ENCODE measurements at regions not wholly inside any gene's neighbourhood (a gene's known extent, or its start where the extent isn't known, plus 50 kb on each side); places are given as distances from the start of the nearest gene placed in this dataset.

DNA sequence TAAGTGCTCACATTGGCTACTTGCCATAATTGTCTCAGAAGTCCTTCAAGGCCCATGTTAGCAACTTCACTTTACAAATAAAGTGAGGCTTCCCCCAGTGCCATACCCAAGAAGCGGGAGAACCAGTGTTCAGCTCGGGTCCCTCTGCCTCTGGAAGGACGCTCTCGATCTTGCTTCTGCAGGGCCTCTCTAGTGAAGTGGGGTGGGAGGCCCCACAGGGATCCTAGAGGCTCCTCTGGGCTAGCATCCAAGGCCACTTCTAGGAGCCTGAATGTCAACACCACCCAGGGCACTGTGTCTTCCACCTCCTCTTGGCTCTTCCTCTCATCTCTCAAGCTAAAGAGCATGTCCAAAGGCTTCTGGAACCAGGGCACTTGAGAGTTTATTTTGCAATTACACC is 282.5 kb downstream of the GADD45G start:
- no peak for DNase-seq

DNA sequence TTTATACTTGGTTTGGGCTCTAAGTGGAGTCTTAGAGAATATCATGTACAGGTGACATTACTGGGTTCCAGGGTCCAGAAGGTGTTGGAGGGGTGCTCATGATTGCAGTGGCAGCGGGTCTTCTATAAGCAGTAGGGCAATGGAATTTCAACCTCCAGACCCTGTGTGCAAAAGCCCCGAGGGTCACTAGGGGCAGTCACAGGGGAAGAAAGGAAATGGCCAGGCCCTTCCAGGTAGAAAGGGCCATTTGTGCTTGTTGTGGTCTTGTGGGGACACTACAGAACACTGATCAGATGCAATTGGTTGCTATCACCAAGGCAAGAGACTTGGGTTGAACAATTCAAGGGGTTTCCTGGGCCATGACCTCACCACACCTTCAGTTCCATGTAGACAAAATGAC is 283.4 kb downstream of the GADD45G start:
- DNase-seq = no peak

DNA sequence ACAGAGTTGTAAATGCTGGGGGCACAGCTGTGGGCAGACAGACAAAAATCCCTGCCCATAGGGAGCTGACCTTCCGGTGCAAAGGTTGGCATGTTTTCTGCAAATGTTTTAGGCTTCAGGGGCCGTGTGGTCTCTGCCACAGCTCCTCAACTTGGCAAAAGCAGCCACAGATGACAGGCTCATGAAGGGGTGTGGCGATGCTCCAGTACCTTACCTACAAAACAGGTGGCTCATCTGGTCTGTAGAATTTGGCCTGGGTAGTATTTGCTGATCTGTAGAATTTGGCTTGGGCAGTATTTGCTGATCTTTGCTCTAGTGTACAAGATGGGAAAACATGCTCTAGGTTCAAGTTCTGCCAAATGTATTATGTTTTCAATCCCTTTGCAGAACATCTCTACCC is 283.9 kb downstream of the GADD45G start:
- DNase-seq = no peak

DNA sequence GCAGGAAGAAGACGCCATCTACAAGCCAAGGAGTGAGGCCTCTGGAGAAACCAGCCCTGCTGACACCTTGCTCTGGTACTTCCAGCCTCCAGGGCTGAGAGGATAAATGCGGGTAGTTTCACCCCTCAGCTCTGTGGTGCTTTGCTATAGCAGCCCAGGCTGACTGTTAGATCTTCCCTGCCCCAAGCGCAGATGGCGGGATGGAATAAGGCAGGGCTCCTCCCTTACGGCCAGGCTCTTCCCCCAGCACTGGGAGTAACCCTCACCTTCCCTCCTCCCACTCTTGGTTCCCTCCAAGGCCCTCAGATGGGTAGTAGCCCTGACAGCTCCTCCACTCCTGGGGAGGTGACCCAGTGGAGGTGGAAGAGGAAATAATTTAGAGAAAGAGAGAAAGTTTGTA is 285.1 kb downstream of the GADD45G start:
- DNase-seq = no peak

DNA sequence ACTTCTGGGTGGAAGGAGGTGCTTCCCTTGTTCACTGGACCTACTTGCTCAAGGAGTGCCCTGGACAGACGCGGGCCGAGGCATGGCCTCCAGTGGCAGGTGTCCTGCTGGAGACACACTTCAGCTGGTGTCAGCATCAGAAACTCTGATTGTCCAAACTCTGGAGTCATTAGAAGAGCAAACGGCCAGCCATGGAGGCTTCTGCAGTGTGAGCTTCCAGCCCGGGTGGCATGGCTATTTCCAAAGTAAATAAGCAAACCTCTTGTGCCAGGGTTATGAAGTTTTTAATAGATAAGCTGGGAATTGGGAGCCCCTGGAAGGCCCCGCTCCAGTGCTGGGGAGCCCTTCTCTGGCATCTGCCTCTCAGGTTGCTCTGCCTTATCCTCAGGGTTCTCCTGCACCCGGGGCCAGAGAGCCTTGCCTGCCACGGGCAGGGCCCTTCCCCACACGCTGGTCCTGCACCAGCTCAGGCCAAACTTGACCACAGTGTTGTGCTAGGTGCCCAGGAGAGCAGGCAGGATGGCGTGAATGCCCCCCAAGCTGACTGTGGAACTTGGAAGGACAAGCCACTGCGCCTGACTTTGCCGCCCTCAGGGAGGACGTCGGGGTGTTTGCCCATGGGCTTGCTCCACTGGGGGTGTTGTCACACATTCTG is 285.6 kb downstream of the GADD45G start:
- DNase-seq = no peak

DNA sequence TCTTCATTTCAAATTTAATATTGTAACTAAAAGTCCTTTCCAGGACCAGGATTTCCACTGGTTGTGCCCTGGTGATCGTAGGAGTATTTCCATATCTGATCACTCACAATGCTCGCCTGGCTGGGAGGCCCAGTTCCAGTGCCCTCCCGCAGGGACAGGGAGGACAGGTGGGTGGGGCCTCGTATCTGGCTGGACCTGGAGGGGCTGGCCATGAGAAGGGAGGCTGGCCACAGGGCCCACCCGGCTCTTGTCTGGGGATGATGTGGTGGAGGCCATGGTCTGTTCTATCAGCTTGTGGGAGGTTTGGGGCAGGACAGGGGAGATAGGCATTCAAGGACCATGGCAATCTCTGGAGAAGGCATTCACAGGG is 286.4 kb downstream of the GADD45G start:
- DNase-seq = no peak

DNA sequence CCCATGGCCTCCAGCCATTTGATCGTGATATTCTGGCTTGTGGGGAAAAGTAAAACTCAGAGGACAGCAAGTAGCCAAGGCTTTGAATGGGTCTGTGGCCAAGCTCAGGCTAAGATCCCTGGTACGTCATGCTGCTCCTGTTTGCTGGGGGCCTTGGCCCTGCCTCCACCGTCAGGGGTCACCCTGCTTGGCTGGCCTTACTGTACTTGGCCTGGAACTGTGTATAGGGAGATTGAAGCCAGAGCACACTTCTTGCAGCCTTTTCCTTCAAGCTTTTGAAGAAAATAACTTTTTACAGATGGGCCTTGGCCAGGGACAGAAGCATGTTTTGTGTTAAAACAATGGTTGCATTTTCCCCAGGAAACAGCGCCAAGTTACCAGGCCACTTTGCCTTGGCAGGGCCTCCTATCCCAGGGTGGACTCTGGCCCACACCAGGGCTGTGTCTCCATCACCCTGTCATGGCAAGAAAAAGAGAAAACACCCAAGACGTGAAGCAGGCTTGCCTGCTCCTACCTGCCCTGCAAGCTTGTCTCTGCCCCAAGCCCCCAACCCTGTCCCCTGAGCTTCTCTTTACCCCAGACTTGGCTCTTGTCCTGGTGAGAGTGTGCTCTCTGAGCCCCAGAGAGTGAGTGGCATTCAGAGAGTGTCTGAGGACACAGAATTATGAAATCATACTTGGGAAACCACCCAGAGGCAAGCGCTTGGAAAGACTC is 286.9 kb downstream of the GADD45G start:
- no peak for DNase-seq

DNA sequence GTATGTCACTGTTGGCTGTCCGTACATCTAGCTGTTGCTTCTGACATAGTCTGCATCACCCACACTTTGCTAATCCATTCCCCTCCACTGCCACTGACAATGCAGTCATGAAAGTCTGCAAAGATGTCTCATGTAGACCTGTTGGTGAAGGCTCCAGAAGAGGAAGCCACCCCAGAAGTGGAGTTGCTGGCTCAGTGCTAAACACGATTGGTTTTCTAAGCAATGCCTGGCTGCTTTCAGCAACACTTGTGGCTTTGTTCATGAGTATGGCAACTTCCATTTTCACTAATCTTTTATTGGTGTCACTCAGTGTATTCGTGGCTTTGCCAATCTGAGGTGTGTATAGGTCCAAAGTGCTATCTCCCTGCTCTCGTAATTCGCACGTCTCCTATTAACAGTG is 288.1 kb downstream of the GADD45G start:
- DNase-seq = no peak

DNA sequence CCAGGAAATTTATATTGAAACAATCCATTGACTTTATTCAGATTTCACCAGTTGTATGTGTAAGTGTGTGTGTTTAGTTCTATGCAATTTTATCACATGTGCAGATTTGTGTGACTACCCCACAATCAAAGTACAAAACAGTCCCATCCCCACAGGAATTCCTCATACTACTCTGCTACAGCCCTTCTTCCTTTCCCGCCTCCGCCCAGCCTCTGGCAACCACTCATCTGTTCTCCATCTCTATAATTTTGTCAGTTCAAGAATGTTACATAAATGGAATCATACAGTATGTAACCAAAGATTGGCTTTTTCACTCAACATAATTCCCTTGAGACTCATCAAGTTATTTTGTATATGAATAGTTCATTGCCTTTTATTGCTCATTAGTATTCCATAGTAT is 289.1 kb downstream of the GADD45G start:
- DNase-seq = no peak

DNA sequence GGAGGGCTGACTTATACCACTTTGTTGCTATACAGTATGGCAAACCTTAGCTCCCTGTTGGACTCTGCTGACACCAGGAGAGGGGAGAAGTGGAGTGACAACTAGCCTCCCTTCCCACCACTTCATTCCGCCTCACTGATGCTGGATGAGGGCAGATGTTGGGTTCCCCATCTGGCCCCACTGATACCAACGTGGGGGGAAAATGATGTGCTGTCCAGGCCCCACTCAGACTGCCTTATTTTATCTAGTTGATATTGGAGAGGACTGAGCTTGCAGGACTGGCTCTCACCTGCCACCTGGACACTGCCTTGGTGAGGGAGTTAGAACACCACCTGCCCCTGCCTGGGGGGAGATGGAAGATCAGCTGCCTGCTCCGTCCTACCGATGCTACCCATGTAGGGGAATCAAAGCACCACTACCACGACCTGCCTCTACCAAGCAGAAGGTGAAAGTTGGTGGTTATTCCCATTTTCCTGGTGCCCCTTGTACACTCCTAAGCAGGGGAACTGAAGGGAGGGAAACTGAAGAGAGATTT is 292.1 kb downstream of the GADD45G start:
- no peak for DNase-seq

DNA sequence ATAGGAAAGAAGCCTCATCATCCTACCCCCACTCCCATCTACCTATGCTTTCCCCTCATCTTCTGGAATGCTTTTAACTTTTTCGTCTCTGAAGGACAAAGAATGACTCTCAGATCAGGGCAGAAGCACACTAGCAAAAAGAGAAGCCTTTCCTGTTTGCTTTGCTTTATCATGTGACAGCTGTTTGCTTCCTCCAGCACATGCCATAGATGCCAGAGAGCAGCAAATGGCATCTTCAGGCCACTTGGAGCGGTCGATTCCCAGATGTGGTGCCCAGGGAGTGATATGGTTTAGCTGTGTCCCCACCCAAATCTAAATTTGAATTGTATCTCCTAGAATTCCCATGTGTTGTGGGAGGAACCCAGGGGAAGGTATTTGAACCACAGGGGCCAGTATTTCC is 294.8 kb downstream of the GADD45G start:
- no peak for DNase-seq

DNA sequence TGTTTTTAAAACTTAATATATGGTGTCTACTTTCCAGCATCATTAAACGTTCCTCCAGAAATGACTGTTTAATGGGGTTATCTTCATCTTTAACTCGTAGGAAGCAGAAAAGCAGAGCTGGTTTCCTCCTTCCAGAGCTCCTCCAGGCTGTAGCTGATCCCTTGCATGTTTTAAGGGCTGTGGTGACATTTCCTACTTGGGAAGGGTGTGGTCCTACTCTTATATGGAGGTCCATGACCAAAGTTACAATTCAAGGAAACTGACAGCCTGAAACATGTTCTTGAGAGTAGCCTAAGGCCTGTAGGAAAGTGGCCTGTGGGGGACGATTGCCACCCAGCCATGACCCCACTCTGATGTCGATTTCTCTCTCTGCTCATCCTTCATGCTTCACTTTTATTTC is 297.1 kb downstream of the GADD45G start:
- DNase-seq = no peak

DNA sequence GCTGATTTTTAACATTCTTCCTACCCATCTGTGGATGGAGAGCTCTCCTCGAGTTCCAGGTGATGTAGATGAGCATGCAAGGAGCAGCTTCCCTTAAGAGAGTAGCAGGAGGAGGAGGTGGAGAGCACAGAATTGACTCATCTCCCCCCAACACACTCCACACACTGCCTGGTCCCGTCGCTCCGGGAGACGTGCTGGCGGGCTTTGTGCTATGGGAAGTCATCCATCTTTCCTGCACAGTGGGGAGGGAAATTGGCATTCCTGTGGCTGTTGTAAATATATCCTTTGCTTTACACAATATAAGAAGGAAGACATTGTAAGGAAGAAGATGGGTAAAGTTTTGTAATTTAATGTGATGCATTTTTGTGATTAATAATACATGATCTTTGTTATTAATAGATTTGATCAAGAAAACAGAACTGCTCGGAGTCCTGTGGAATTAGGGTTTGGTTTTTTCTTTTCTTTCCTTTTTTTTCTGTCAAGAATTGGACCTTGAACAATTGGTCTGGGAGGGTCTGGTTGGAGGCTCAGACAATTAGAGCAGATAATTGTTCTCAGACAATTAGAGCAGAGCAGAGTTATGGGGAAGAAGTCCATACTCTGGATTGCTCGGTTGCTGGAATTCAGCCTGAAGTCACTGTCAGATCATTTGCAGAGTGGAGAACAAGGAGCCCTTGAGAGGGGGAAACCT is 297.8 kb downstream of the GADD45G start:
- no peak for DNase-seq

DNA sequence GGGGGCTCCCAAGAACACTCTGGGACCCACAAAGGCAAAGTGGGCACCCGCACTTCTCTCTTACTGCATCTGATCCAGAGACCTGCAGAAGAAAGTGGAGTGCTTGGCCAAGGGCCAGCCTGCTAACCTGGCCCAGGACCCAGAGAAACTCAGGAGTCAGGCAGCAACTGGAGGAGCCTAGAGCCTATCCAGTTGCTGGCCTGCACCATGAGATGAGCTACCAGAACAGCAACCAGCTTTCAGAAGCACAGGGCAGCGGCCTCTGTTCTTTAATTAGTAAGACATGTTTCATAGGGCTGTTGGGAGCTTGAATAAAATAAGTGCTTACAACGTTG is 298.3 kb downstream of the GADD45G start:
- DNase-seq = no peak

DNA sequence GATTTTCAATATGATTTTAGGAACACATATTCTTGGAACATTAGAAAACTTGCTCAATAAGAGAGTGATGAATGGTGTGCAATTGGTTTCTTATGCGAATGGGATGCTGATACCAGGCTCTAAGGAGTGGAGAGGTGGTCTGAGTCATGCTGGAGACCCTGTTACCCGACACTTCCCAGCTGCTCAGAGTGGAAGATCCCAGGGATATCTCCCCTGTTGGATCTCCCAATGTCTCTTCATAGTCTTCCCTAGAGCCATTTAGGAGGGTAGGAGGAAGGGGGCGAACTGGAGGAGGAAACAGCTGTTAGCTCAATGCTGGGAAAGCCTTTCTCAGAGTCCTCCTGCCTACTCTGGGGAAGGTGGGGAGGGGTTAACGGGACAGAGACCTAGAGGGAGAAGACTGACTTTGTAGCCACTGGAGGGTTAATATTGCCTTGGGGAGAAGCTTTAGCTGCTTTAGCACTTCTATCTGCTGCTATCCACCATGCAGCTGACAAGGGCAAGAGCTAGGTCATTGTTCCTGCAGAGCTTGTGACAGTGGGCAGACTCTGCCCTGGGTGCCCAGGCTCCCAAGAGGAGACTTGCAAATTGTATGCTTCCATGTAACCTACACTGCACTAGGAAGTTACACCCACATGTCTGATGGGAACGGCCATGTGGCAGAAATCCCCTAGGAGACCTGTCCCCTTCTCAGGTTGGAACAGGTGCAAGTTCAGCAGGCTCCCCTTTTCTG is 301.0 kb downstream of the GADD45G start:
- DNase-seq = no peak

DNA sequence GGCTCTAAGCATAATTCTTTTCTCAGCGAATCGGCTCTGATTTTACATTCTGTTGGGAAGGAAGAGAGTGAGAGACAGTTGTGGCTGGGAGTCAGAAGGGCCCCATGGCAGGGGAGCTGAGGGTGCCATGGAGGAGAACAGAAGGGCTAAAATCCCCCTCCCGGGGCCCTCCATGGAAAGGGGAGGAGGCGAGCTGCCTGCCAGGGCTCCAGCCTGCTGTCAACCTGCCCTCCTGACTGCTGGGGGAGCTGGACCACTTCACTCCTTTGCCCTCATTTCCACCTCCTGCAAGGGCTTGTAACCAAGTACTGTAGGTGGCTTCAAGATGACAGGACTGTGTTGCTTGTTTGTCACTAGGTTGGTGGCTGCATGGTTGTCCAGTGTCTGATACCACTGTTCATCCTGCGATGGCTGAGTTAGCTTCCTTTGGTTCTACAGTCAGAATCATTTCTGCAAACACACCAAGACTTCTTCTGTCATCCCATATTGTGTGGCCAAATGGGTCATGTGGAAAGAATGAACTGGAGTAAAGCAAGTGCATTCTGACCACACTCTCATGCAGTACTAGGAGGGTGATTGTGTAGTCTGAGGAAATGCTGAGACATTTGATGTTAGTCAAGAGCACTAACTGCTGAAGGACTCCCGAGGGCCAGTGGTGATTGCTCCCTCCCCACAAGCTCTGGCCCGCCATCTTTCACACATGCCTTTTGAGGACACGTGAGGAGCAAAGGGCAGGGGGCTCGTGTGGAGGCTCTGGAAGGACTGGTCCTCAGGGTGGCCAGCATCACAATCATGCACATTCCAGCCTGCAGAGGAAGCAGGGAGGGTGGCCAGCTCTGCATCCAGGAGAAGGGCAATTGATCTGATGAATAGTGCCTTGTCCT is 307.2 kb downstream of the GADD45G start:
- DNase-seq = no peak

DNA sequence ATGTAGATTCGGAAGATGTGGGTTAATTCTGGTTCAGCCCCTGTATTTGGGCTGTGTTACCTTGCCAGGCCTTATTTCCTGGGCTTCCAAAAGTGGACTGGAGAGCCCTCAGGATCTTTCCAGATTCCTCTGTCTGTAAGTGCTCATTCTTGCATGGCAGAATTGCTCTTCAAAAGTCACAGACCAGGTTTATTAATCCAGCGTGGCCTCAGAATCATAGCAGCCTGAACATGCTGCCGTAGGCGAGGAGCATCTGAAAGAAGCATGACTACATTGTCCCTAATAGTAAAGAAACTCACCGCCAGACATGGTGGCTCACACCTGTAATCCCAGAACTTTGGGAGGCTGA is 307.8 kb downstream of the GADD45G start:
- no peak for DNase-seq

DNA sequence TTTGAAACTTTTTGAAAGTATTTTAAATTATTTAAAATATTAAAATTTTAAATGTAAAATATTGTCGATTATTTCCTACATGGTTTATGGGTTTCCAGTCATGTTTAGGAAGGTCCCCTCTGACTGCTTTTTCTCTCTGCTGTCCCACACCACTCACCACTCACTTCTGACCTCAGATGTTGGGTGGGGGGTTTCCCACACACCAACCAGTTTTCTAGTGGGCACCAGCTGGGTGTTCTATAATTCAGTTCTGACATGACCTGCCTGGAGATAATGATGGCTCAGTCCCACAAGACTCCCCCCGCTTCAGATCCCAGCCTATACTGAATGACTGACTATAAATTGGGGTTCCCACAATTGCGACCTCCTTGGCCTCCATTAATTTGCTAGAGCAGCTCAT is 310.4 kb downstream of the GADD45G start:
- DNase-seq = no peak

DNA sequence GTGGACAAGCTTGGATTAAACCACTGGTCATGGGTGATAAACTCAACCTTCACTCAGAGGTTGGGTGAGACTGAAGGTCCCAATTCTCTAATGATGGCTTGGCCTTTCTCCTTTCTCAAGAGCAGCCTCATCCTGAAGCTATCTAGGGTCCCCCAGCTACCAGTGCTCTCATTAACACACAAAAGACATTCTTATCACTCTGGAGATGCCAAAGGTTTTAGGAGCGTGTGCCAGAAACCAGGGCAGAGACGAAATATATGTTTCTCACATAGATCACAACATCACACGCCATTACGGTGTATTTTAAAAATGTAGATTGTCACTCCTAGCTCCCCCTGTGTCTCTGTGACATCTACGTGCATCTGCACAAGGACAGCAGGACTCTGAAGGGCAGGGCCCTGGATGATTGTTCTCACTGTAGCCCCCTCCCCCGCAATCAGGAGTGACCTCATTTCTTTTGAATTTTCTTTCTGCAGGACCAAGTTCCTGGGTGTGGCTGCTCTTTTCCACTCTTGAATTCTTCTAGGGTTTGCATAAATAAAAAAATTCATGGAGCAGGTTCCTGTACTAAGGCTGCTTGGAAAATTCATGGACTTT is 311.3 kb downstream of the GADD45G start:
- DNase-seq = no peak

DNA sequence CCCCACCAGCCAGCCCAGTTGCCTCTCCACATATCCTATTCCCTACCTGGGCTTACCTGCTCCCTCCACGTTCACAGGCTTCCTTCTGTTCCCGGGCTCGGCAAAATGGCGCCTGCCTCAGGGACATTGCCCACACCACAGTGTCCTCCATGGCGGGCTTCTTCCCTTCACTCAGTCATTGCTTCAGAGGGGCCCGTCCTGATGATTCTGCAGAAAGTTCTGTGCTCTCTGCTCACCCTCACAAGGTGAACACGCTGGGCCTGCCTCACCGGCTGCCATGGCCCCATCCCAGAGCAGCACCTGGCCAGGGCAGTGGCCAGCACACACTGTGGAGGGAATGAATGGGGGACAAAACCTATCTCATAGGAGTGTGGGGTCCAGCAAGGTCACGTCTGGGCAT is 313.0 kb downstream of the GADD45G start:
- DNase-seq = no peak

DNA sequence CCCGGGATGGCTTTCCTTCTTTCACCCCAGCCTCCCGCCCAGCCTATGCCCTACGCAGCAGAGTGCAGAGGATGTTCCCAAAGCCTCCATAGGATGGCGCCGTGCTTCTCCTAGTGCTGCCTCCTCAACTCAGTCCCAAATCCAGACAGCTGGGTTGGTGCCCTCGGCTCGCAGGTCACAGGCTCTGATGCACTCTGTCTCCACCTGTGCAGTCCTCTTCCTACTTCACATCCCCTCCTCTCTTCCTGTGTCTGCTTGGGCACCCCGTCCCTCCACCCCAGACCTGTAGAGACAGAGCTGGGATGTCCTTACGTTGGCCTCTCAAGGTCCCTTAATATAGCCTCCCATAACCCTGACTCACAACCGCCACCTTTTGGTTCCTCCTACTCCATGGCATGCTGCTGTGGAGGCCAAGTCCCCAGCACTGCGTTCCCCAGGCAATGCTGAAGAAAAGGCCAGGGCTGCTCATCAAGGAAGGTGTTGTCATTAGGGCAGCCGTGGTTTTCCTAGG is 314.4 kb downstream of the GADD45G start:
- peak; percentile 5 for DNase-seq

DNA sequence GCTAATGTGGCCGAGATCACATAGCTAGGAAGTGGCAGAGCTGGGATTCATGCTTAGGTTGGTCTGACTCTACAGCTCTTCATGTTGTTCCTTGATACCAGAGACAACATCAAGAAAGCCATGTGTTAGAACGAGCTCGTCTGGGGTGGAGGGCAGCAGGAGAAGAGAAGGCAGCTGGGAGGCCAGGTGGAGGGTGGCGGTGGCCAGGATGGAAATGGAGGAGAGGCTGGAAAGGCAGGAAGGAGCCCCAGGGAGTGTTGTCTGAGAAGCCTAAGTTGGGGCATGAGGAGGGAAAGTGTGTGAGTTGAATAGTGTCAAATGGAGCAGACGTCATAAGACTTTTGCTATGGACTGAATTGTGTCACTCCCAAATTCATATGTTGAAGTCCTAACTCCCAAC is 315.3 kb downstream of the GADD45G start:
- no peak for DNase-seq
